GM12878 (cell line): ENCODE measurements at regions not wholly inside any gene's neighbourhood (a gene's known extent, or its start where the extent isn't known, plus 50 kb on each side); places are given as distances from the start of the nearest gene placed in this dataset.

Experiments
- ATAC-seq: fragments of 200-7000 bp; cut with Tn5 transposase; 3 replicates; pipeline ENCODE4 v1.9.1; 2020; ENCODE audit warnings: mild to moderate bottlenecking, moderate library complexity
- BruUV-seq: library from RNA; stranded (reverse); fragments of 400-500 nt; replicated peaks from 2 replicates; lab custom pipeline; 2021; lab: Mats Ljungman, UMichigan
- CTCF ChIA-PET: fragments of 300-600 bp; sonication (Branson Sonifier 250); formaldehyde crosslinking; extraction: SDS; loops from one replicate; lab custom pipeline; 2021; ENCODE audit warnings: inconsistent platforms; lab: Yijun Ruan, JAX
- POLR2A ChIA-PET: fragments of 350-600 bp; formaldehyde crosslinking; extraction: SDS; loops from one replicate; lab custom pipeline; 2021; ENCODE audit warnings: inconsistent platforms; lab: Charles Lee
- RAD21 ChIA-PET: fragments of 300-600 bp; sonication (Branson Sonifier 250); formaldehyde crosslinking; loops from one replicate; lab custom pipeline; 2023; ENCODE audit warnings: antibody characterized with exemption; ENCODE audit not compliant: unreplicated experiment; lab: Charles Lee
- SMC1A ChIA-PET: fragments of 300-600 bp; sonication (Branson Sonifier 250); formaldehyde crosslinking; loops from one replicate; lab custom pipeline; 2023; ENCODE audit not compliant: unreplicated experiment, uncharacterized antibody; lab: Charles Lee
- DNase-seq: peaks from one replicate; pipeline ENCODE4 v3.0.0-alpha.2; 2011; ENCODE audit warnings: low read depth, low spot score
- FAIRE-seq: peaks from 3 replicates; lab custom pipeline; 2011; peaks lifted over from hg19 to GRCh38; lab: Jason Lieb, UNC
- H2AFZ ChIP-seq: 2 replicates; pipeline ENCODE4 v1.6.0; 2011; ENCODE audit warnings: low read depth, low read length, control low read depth; ENCODE audit not compliant: control insufficient read depth
- H3K27ac ChIP-seq: 2 replicates; pipeline ENCODE4 v1.5.1; 2011; ENCODE audit warnings: control low read depth; ENCODE audit not compliant: control insufficient read depth, insufficient read depth
- H3K27me3 ChIP-seq, 2 experiments: replicated peaks in 1 of 2; 2 replicates each; pipeline versions ENCODE4 v1.6.0 to v1.6.1; 2011; ENCODE audit warnings: low read length in 1 of 2; ENCODE audit not compliant: control insufficient read depth in 2 of 2, insufficient read depth in 2 of 2
- H3K36me3 ChIP-seq, 2 experiments: 2 replicates each; pipeline ENCODE4 v1.5.1; 2011; ENCODE audit warnings: low read length in 1 of 2; ENCODE audit not compliant: control insufficient read depth in 2 of 2, insufficient read depth in 2 of 2
- H3K4me1 ChIP-seq: 2 replicates; pipeline ENCODE4 v1.6.1; 2011; ENCODE audit warnings: mild to moderate bottlenecking, low read length, moderate library complexity, mixed read lengths; ENCODE audit not compliant: control insufficient read depth, insufficient read depth
- H3K4me2 ChIP-seq: 2 replicates; pipeline ENCODE4 v1.6.0; 2011; ENCODE audit warnings: control low read depth; ENCODE audit not compliant: control insufficient read depth, insufficient read depth
- H3K4me3 ChIP-seq: fragments of 200-600 bp; sonication (generic); 2 replicates; pipeline ENCODE4 v1.5.1; 2016
- H3K79me2 ChIP-seq: 2 replicates; pipeline ENCODE4 v1.6.0; 2011; ENCODE audit warnings: low read length; ENCODE audit not compliant: control insufficient read depth, insufficient read depth
- H3K9ac ChIP-seq: 2 replicates; pipeline ENCODE4 v1.8.0; 2011; ENCODE audit warnings: low read length, control low read depth, mixed read lengths; ENCODE audit not compliant: control insufficient read depth, insufficient read depth
- H3K9me3 ChIP-seq: replicated peaks from 3 replicates; pipeline ENCODE4 v1.5.1; 2011; ENCODE audit warnings: mild to moderate bottlenecking, low read length; ENCODE audit not compliant: control insufficient read depth, insufficient read depth
- H4K20me1 ChIP-seq: 2 replicates; pipeline ENCODE4 v1.6.0; 2011; ENCODE audit not compliant: control insufficient read depth, insufficient read depth
- BHLHE40 ChIP-seq, 2 experiments: fragments of 450-650 bp in 1 of 2; IDR thresholded peaks; 2 replicates each; pipeline ENCODE4 v1.6.1; 2011 to 2017; ENCODE audit warnings: low read depth in 2 of 2, borderline replicate concordance in 1 of 2, improper control_type of control experiment in 1 of 2, low read length in 1 of 2, mild to moderate bottlenecking in 1 of 2
- ETV6 ChIP-seq, 2 experiments: fragments of 450-650 bp in 1 of 2; IDR thresholded peaks in 1 of 2; conservative IDR thresholded peaks in 1 of 2; 2 replicates each; pipeline ENCODE4 v1.6.1; 2014; ENCODE audit warnings: antibody characterized with exemption in 1 of 2, borderline replicate concordance in 1 of 2, low read depth in 1 of 2, mild to moderate bottlenecking in 1 of 2, moderate library complexity in 1 of 2
- JUNB ChIP-seq: IDR thresholded peaks from 2 replicates; pipeline ENCODE4 v1.6.1; 2016; ENCODE audit warnings: antibody characterized with exemption, mild to moderate bottlenecking
- RELA ChIP-seq: fragments of 450-650 bp; IDR thresholded peaks from 2 replicates; pipeline ENCODE4 v1.8.0; 2014; ENCODE audit warnings: borderline replicate concordance; ENCODE audit not compliant: partially characterized antibody
- REST ChIP-seq: IDR thresholded peaks from 2 replicates; pipeline ENCODE4 v1.6.1; 2012; ENCODE audit warnings: mild to moderate bottlenecking, low read depth, low read length
- SMAD1 ChIP-seq: fragments of 450-650 bp; IDR thresholded peaks from 2 replicates; pipeline ENCODE4 v1.6.1; 2018; ENCODE audit warnings: mild to moderate bottlenecking, low read depth; ENCODE audit not compliant: partially characterized antibody
- SREBF1 ChIP-seq: IDR thresholded peaks from 2 replicates; pipeline ENCODE4 v1.6.1; 2012; ENCODE audit warnings: mild to moderate bottlenecking, low read length
- WRNIP1 ChIP-seq: IDR thresholded peaks from 2 replicates; pipeline ENCODE4 v1.6.1; 2011; ENCODE audit warnings: low read depth, low read length, improper control_type of control experiment, borderline replicate concordance
- ZNF207 ChIP-seq: fragments of 450-650 bp; IDR thresholded peaks from 2 replicates; pipeline ENCODE4 v1.6.1; 2014; ENCODE audit warnings: antibody characterized with exemption, mild to moderate bottlenecking, borderline replicate concordance
- ZZZ3 ChIP-seq: IDR thresholded peaks from 2 replicates; pipeline ENCODE4 v1.6.1; 2011; ENCODE audit warnings: low read depth; ENCODE audit not compliant: control insufficient read depth, insufficient read length
- WGBS: methylation state at CpG from one replicate; pipeline ENCODE4 v1.1.6; 2016; ENCODE audit warnings: low lambda C conversion rate; ENCODE audit not compliant: insufficient replicate concordance, insufficient coverage; ENCODE audit errors: missing lambda C conversion rate; 5-methylcytosine and 5-hydroxymethylcytosine counted together
- in situ Hi-C: fragments of 300-500 bp; cut with MboI; formaldehyde crosslinking; loops from 9 replicates; pipeline ENCODE4 v1.14.3; 2018; ENCODE audit warnings: mixed read lengths
- intact Hi-C: fragments of 100-400 bp; cut with micrococcal nuclease; formaldehyde crosslinking; loops from one replicate; pipeline ENCODE4 v1.14.2; 2022; ENCODE audit not compliant: unreplicated experiment
- TF ChIP-seq, protein P1 (sequence below): fragments of 450-650 bp; IDR thresholded peaks from 2 replicates; pipeline ENCODE4 v1.6.1; 2016; ENCODE audit warnings: mild to moderate bottlenecking
- TF ChIP-seq, protein P2 (sequence below): fragments of 150-350 bp; IDR thresholded peaks from 2 replicates; pipeline ENCODE4 v1.6.1; 2014; ENCODE audit warnings: mild to moderate bottlenecking, low read depth, low read length

DNA sequence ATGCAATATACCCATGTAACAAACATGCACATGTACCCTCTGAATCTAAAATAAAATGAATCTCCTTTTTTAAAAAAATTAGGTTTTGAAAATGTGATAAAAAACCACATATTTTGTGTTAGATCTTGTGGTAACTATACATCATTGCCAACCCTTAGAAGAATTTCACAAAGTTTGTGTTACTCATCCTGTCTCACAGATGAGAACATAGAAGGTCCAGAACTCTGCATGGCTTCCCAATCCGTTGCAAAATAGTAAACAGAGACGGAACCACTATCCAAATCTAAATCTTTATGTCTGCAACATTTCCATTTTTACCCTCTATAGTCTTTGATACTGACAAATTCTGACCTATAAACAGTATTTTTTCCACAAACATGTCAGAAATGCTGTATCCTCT is 759.9 kb downstream of the KCNJ2 start:
- no peak for ATAC-seq
- no peaks in the 10 kb centered on the region for H3K9me3 ChIP-seq
- FAIRE-seq: no peak
- H3K4me1 ChIP-seq: no peaks in the 10 kb centered on the region
- intact Hi-C loops: no loop called here
- H3K27ac ChIP-seq: no peak overlapping the region
- H2AFZ ChIP-seq: no peak overlapping the region
- TF ChIP-seq SREBF1: no peak
- TF ChIP-seq, protein P1, sequence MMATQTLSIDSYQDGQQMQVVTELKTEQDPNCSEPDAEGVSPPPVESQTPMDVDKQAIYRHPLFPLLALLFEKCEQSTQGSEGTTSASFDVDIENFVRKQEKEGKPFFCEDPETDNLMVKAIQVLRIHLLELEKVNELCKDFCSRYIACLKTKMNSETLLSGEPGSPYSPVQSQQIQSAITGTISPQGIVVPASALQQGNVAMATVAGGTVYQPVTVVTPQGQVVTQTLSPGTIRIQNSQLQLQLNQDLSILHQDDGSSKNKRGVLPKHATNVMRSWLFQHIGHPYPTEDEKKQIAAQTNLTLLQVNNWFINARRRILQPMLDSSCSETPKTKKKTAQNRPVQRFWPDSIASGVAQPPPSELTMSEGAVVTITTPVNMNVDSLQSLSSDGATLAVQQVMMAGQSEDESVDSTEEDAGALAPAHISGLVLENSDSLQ: no peak
- TF ChIP-seq ZNF207: no peak
- ChIA-PET POLR2A (no interaction called here), SMC1A (no interaction called here), RAD21 (no interaction called here), CTCF (no interaction called here)
- in situ Hi-C loops: no loop called here
- H3K79me2 ChIP-seq: no peaks in the 10 kb centered on the region
- no peak overlapping the region for H3K9ac ChIP-seq
- no peaks in the 10 kb centered on the region for H4K20me1 ChIP-seq
- BruUV-seq: no TSS peak
- no peak overlapping the region for H3K4me2 ChIP-seq
- no peak for DNase-seq
- no peak overlapping the region for H3K4me3 ChIP-seq
- 2% methylated on average over 2 of the region's 2 CpGs for WGBS
- no peaks in the 10 kb centered on the region for H3K36me3 ChIP-seq
- H3K27me3 ChIP-seq: no peaks in the 10 kb centered on the region

GRCh38 chr17:70934231-70934630 is 764.9 kb downstream of the KCNJ2 start:
- BruUV-seq: no TSS peak
- in situ Hi-C loops: no loop called here
- RAD21 ChIA-PET: no interaction called here

More at GRCh38 chr17:70934231-70934630, 764.9 kb downstream of the KCNJ2 start:
- POLR2A ChIA-PET: no interaction called here
- H4K20me1 ChIP-seq: no peaks in the 10 kb centered on the region
- TF ChIP-seq RELA (no peak), JUNB (no peak), WRNIP1 (no peak), REST (no peak), BHLHE40 (IDR thresholded peaks at IDR 0.05; ENCODE audit: borderline replicate concordance in 1 of 2, low read depth in 2 of 2, low read length in 1 of 2) (no peak), ETV6 (conservative IDR thresholded peaks at IDR 0.05 in 1 of 2, IDR thresholded peaks at IDR 0.05 in 1 of 2; ENCODE audit: borderline replicate concordance in 1 of 2, low read depth in 1 of 2) (no peak), ZZZ3 (no peak), SMAD1 (no peak)
- TF ChIP-seq, protein P2, sequence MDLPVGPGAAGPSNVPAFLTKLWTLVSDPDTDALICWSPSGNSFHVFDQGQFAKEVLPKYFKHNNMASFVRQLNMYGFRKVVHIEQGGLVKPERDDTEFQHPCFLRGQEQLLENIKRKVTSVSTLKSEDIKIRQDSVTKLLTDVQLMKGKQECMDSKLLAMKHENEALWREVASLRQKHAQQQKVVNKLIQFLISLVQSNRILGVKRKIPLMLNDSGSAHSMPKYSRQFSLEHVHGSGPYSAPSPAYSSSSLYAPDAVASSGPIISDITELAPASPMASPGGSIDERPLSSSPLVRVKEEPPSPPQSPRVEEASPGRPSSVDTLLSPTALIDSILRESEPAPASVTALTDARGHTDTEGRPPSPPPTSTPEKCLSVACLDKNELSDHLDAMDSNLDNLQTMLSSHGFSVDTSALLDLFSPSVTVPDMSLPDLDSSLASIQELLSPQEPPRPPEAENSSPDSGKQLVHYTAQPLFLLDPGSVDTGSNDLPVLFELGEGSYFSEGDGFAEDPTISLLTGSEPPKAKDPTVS: no peak
- TF ChIP-seq, all 136 proteins: peak for 0
- Histone ChIP-seq H3K27me3 (no peaks in the 10 kb centered on the region), H3K9ac (no peak overlapping the region), H3K4me3 (no peak overlapping the region), H3K36me3 (no peaks in the 10 kb centered on the region), H3K27ac (no peak overlapping the region), H2AFZ (no peak overlapping the region), H3K4me2 (no peak overlapping the region), H3K9me3 (no peaks in the 10 kb centered on the region), H3K79me2 (no peaks in the 10 kb centered on the region), H3K4me1 (no peaks in the 10 kb centered on the region)
- ATAC-seq (no peak), DNase-seq (no peak), FAIRE-seq (no peak)
- CTCF ChIA-PET: no interaction called here
- SMC1A ChIA-PET: no interaction called here
- intact Hi-C loops: no loop called here
- 17% methylated on average over 3 of the region's 3 CpGs for WGBS
